ENCODE measurements at regions not wholly inside any gene's neighbourhood (a gene's known extent, or its start where the extent isn't known, plus 50 kb on each side); places are given as distances from the start of the nearest gene placed in this dataset.

DNA sequence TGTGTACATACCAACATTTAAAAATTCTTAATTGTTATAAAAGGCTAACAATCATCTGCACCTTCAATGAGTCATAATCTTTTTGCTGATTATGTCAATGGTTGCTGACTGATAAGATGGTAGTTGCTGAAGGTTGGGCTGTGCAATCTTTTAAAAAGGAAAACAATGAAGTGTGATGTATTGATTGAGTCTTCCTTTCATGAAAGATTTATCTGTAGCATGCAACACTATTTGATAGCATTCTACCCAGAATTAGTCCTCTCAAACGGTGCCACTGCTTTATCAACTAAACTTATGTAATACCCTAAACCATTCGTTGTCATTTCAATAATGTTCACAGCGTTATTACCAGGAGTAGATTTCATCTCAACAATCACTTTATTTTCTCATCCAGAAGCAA, 2360.6 kb downstream of the PCDH9 start:
- TF ChIP-seq, protein P1, sequence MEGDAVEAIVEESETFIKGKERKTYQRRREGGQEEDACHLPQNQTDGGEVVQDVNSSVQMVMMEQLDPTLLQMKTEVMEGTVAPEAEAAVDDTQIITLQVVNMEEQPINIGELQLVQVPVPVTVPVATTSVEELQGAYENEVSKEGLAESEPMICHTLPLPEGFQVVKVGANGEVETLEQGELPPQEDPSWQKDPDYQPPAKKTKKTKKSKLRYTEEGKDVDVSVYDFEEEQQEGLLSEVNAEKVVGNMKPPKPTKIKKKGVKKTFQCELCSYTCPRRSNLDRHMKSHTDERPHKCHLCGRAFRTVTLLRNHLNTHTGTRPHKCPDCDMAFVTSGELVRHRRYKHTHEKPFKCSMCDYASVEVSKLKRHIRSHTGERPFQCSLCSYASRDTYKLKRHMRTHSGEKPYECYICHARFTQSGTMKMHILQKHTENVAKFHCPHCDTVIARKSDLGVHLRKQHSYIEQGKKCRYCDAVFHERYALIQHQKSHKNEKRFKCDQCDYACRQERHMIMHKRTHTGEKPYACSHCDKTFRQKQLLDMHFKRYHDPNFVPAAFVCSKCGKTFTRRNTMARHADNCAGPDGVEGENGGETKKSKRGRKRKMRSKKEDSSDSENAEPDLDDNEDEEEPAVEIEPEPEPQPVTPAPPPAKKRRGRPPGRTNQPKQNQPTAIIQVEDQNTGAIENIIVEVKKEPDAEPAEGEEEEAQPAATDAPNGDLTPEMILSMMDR (IDR thresholded peaks at IDR 0.05; ENCODE audit: low read depth, low read length) = no peak
- Histone ChIP-seq H3K4me1 (no peaks in the 10 kb centered on the region; the same call in 1 of the 2 replicates), H3K36me3 (no peaks in the 10 kb centered on the region), H3K4me3 (ENCODE audit: low read depth, low read length) (no peak overlapping the region), H3K9me3 (no peaks in the 10 kb centered on the region), H3K27me3 (no peaks in the 10 kb centered on the region)
- DNase-seq = no peak

DNA sequence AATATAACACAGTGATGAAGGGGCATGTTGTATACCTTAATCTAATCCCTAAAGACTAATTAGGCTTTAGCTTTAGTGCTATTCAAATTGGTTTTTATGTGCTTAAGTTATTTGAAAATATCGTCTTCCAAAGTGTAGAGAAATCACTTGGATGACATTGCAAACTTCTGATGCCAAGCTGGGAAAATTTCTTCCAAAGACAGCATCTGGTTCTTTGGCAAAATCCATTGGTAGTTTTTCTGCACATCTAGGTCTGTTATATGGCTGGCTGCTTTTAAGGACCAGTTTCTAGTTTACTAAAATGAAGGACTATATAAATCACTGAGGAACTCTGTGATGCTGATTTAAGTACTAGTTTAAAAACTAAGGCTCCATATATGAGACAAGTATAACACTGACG, 2362.3 kb downstream of the PCDH9 start:
- TF ChIP-seq, protein P1 (IDR thresholded peaks at IDR 0.05; ENCODE audit: low read depth, low read length) = no peak
- DNase-seq = no peak

DNA sequence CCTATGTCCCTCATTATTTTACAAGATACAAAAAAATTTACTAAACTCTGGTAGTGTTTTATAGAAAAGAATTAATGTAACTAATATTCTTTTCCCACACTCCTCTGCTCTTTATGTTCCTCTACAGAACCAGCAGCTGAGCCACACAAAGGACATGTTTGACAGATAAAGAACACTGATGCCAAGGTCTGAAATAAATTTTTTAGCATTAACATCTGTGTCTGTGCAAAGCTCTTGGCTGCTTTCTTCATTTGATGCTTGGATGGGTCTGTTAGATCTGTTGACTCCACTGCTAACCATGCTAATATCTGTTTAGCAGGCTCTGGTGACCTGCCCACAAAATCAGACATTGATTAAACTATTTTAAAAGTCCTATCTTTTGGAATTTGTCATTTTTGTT, 2363.8 kb downstream of the PCDH9 start:
- Histone ChIP-seq H3K27me3 (no peaks in the 10 kb centered on the region), H3K4me1 (no peaks in the 10 kb centered on the region; the same call in 1 of the 2 replicates), H3K4me3 (ENCODE audit: low read depth, low read length) (no peak overlapping the region), H3K36me3 (no peaks in the 10 kb centered on the region), H3K9me3 (no peaks in the 10 kb centered on the region)
- DNase-seq = no peak
- TF ChIP-seq, protein P1 (IDR thresholded peaks at IDR 0.05; ENCODE audit: low read depth, low read length) = no peak

More for the DNA sequence above, 2362.3 kb downstream of the PCDH9 start:
- Histone ChIP-seq H3K36me3 (no peaks in the 10 kb centered on the region), H3K4me3 (ENCODE audit: low read depth, low read length) (no peak overlapping the region), H3K4me1 (no peaks in the 10 kb centered on the region; the same call in 1 of the 2 replicates), H3K9me3 (no peaks in the 10 kb centered on the region), H3K27me3 (no peaks in the 10 kb centered on the region)

DNA sequence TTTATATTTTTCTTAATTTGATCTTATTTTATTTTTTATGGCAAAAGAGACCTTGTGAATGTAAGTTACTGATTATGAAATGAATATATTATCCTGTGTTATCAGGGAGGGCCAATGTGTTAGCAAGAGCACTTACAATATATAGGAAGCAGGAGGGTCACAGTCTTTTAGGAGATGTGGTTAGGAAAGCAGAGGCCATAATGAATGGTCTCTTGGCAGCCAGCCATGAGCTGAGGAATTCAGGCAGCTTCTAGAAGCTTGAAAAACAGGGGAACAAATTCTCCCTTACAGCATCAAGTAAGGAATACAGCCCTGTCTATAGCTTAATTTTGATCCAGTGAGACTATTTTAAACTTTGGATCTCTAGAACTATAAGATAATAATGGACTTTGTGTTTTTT, 2374.6 kb downstream of the PCDH9 start:
- DNase-seq = peak; percentile 48
- H3K36me3 ChIP-seq = no peaks in the 10 kb centered on the region

DNA sequence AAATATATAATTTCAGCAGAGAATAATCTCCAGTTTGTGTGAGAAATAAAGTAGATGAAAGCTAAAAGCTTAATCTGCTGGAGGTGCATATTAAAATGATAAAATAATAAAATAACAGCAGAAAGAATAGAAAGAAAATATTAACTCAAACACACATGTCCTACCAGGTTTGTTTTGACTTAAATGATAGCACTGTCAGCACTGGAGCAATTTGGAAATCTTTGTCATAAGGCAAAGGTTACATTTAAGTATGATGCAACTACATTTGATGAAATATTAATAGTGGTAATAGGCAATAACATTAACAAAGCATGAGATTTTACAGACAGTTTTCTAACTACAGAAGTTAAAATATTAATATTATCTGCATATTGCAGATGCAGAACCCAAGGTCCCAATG, 2380.1 kb downstream of the PCDH9 start:
- Histone ChIP-seq H3K9me3 (no peaks in the 10 kb centered on the region), H3K4me3 (ENCODE audit: low read depth, low read length) (no peak overlapping the region), H3K27me3 (no peaks in the 10 kb centered on the region), H3K36me3 (no peaks in the 10 kb centered on the region), H3K4me1 (no peaks in the 10 kb centered on the region)
- DNase-seq = no peak
- TF ChIP-seq, protein P1 (IDR thresholded peaks at IDR 0.05; ENCODE audit: low read depth, low read length) = no peak

More for the DNA sequence above, 2374.6 kb downstream of the PCDH9 start:
- TF ChIP-seq, protein P1 (IDR thresholded peaks at IDR 0.05; ENCODE audit: low read depth, low read length) = no peak
- Histone ChIP-seq H3K4me3 (ENCODE audit: low read depth, low read length) (no peak overlapping the region), H3K27me3 (no peaks in the 10 kb centered on the region), H3K4me1 (no peaks in the 10 kb centered on the region; the same call in 1 of the 2 replicates), H3K9me3 (no peaks in the 10 kb centered on the region)

DNA sequence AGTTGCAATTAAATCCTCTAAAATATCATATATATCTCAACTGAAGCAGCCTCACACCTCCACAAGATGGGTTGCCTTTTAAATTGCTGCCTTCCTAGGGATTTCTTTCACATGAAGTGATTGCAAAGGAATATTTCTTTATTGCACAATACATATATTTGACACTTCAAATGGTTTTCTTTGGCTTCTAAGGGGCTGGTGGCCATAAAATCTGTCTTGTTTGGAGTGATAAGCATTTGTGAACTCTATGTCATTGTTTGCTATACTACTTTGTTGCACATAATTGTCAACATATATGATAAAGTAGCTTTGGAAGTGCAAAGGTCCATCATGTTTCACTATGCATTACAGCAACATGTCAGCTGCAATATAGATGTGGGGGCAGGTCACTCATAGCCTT, 2380.9 kb downstream of the PCDH9 start:
- TF ChIP-seq, protein P1 (IDR thresholded peaks at IDR 0.05; ENCODE audit: low read depth, low read length) = no peak
- Histone ChIP-seq H3K27me3 (no peaks in the 10 kb centered on the region), H3K36me3 (no peaks in the 10 kb centered on the region), H3K4me3 (ENCODE audit: low read depth, low read length) (no peak overlapping the region), H3K9me3 (no peaks in the 10 kb centered on the region), H3K4me1 (no peaks in the 10 kb centered on the region)
- no peak for DNase-seq

Measured in BE2C (cell line).